ENCODE measurements at regions not wholly inside any gene's neighbourhood (a gene's known extent, or its start where the extent isn't known, plus 50 kb on each side); places are given as distances from the start of the nearest gene placed in this dataset.
A peak's percentile ranks its signal among the peaks of the same experiment; 100 is the strongest.

DNA sequence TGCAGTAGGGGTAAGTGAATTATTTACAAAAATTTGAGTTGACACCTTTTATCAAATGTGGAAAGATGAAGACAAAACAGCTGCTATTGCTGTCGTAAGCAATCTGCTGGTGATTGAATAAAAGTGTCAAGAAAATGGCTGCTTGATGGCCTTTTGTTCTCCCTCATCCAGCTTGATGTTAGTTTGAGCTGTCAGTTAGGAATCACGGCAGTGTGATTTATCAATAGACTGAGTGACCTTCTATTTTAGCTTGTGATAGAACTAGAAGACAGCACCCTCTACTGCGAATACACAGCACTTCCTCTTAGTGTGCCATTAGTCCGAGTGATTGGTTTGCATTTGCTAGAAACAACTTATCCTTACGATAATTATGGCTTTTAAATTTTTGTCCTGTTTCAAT lies 76.3 kb downstream of the MZT1 start:
- POLR2A ChIA-PET, result no interaction called here
- WGBS (ENCODE audit: low lambda C conversion rate), result 3% methylated on average over 5 of the region's 5 CpGs
- in situ Hi-C loops (cut with HindIII; ENCODE audit: extremely low pct_ligation_motif_present, low pct_unique_long_range_greater_than_20kb), result no loop called here
- no peak overlapping the region for H3K4me3 ChIP-seq (replicated peaks in 1 of 3; ENCODE audit: insufficient read depth in 1 of 3, low read depth in 2 of 3, low read length in 3 of 3)
- 0 out of 2 replicates have a peak, but pooled peaks cover 4% of the 10 kb centered on the region for H3K4me1 ChIP-seq (ENCODE audit: insufficient read depth, low read length)
- no TSS peak for BruUV-seq (replicated peaks)
- H3K4me2 ChIP-seq (ENCODE audit: low read depth, low read length), result no peak overlapping the region
- no peaks in the 10 kb centered on the region for H3K9me3 ChIP-seq (ENCODE audit: low read length)
- ATAC-seq, result peak; percentile 81
- intact Hi-C loops (cut with micrococcal nuclease; ENCODE audit: unreplicated experiment), result no loop called here
- CTCF ChIA-PET (ENCODE audit: low intra/inter-chr PET ratio, low total read pairs), result no interaction called here
- no peaks in the 10 kb centered on the region for H3K27me3 ChIP-seq (ENCODE audit: control insufficient read depth in 1 of 2, insufficient read depth in 2 of 2, low read length in 2 of 2)
- peak; percentile 53 for TF ChIP-seq STAG1 (CRISPR knock-in tag; IDR thresholded peaks at IDR 0.05)
- no peak for TF ChIP-seq MTA1 (CRISPR knock-in tag; IDR thresholded peaks at IDR 0.05; ENCODE audit: borderline replicate concordance)
- TF ChIP-seq, protein P1, sequence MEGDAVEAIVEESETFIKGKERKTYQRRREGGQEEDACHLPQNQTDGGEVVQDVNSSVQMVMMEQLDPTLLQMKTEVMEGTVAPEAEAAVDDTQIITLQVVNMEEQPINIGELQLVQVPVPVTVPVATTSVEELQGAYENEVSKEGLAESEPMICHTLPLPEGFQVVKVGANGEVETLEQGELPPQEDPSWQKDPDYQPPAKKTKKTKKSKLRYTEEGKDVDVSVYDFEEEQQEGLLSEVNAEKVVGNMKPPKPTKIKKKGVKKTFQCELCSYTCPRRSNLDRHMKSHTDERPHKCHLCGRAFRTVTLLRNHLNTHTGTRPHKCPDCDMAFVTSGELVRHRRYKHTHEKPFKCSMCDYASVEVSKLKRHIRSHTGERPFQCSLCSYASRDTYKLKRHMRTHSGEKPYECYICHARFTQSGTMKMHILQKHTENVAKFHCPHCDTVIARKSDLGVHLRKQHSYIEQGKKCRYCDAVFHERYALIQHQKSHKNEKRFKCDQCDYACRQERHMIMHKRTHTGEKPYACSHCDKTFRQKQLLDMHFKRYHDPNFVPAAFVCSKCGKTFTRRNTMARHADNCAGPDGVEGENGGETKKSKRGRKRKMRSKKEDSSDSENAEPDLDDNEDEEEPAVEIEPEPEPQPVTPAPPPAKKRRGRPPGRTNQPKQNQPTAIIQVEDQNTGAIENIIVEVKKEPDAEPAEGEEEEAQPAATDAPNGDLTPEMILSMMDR (CRISPR knock-in tag; IDR thresholded peaks at IDR 0.05), result peak; percentile 52
- TF ChIP-seq, protein P2, sequence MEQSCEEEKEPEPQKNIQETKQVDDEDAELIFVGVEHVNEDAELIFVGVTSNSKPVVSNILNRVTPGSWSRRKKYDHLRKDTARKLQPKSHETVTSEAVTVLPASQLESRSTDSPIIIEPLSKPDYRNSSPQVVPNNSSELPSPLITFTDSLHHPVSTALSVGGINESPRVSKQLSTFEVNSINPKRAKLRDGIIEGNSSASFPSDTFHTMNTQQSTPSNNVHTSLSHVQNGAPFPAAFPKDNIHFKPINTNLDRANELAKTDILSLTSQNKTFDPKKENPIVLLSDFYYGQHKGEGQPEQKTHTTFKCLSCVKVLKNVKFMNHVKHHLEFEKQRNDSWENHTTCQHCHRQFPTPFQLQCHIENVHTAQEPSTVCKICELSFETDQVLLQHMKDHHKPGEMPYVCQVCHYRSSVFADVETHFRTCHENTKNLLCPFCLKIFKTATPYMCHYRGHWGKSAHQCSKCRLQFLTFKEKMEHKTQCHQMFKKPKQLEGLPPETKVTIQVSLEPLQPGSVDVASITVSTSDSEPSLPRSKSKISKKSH (CRISPR knock-in tag; IDR thresholded peaks at IDR 0.05; ENCODE audit: borderline replicate concordance), result no peak
- no peak for TF ChIP-seq HHEX (CRISPR knock-in tag; IDR thresholded peaks at IDR 0.05)
- no peak for TF ChIP-seq HOXD1 (CRISPR knock-in tag; IDR thresholded peaks at IDR 0.05)
- no peak overlapping the region for H2AFZ ChIP-seq (ENCODE audit: low read length)
- no peaks in the 10 kb centered on the region for H3K79me2 ChIP-seq (ENCODE audit: insufficient read depth, low read length)
- no peaks in the 10 kb centered on the region for H3K36me3 ChIP-seq (replicated peaks in 1 of 2; ENCODE audit: control insufficient read depth in 1 of 2, insufficient read depth in 2 of 2, low read length in 2 of 2)
- peak; percentile 17 for DNase-seq (ENCODE audit: low spot score)
- H4K20me1 ChIP-seq (ENCODE audit: insufficient read depth, low read length), result no peaks in the 10 kb centered on the region
- H3K27ac ChIP-seq (ENCODE audit: extremely low read length, insufficient read depth, low read length), result no peak overlapping the region
- FAIRE-seq, result no peak
- no peak overlapping the region for H3K9ac ChIP-seq (ENCODE audit: insufficient read depth, low read depth, low read length)
